NCI-H748 (cell line): ENCODE measurements at regions not wholly inside any gene's neighbourhood (a gene's known extent, or its start where the extent isn't known, plus 50 kb on each side); places are given as distances from the start of the nearest gene placed in this dataset.
"Not testable (repeated sequence)": the region's sequence is repeated elsewhere in the genome, so short reads cannot be mapped to it uniquely, and the experiment has no call there.

Experiments used
- DNase-seq: peaks from one replicate; lab custom pipeline; 2025; ENCODE audit not compliant: unreplicated experiment; lab: John Stamatoyannopoulos, UW

GRCh38 chr10:27347827-27348207, 107.2 kb upstream of the ACBD5 start:
- not testable (repeated sequence) for DNase-seq

GRCh38 chr10:27345455-27345920, 104.9 kb upstream of the ACBD5 start:
- no peak for DNase-seq

- DNase-seq, result no peak
These were observed 104.2 kb upstream of the ACBD5 start for GRCh38 chr10:27344568-27345454.

GRCh38 chr10:27341001-27341400, 100.4 kb upstream of the ACBD5 start:
- DNase-seq, result peak; percentile 1

- not testable (repeated sequence) for DNase-seq
These were observed 94.6 kb upstream of the ACBD5 start for GRCh38 chr10:27335246-27335645.

GRCh38 chr10:27330074-27330473, 89.5 kb upstream of the ACBD5 start:
- DNase-seq, result no peak

- DNase-seq, result no peak
These were observed 88.3 kb upstream of the ACBD5 start for GRCh38 chr10:27328946-27329345.

GRCh38 chr10:27326748-27327147, 86.2 kb upstream of the ACBD5 start:
- not testable (repeated sequence) for DNase-seq

- peak; percentile 44 for DNase-seq
These were observed 79.3 kb upstream of the ACBD5 start for GRCh38 chr10:27319752-27320431.

GRCh38 chr10:27319139-27319538, 78.5 kb upstream of the ACBD5 start:
- DNase-seq, result not testable (repeated sequence)

- DNase-seq, result not testable (repeated sequence)
These were observed 74.5 kb upstream of the ACBD5 start for GRCh38 chr10:27315082-27315481.

- not testable (repeated sequence) for DNase-seq
These were observed 73.0 kb upstream of the ACBD5 start for GRCh38 chr10:27313586-27313985.

- no peak for DNase-seq
These were observed 72.3 kb upstream of the ACBD5 start for GRCh38 chr10:27312854-27313253.

- not testable (repeated sequence) for DNase-seq
These were observed 71.2 kb upstream of the ACBD5 start for GRCh38 chr10:27311809-27312208.

- not testable (repeated sequence) for DNase-seq
These were observed 57.9 kb upstream of the ACBD5 start for GRCh38 chr10:27298522-27298850.

- DNase-seq, result no peak
These were observed 57.4 kb upstream of the ACBD5 start for GRCh38 chr10:27297844-27298521.

- DNase-seq, result not testable (repeated sequence)
These were observed 55.7 kb upstream of the ACBD5 start for GRCh38 chr10:27296285-27296684.

GRCh38 chr10:27291253-27291895, 50.8 kb upstream of the ACBD5 start:
- not testable (repeated sequence) for DNase-seq
